Sigmoid colon (tissue), 6 donors: ENCODE measurements at regions not wholly inside any gene's neighbourhood (a gene's known extent, or its start where the extent isn't known, plus 50 kb on each side); places are given as distances from the start of the nearest gene placed in this dataset.
A peak's percentile ranks its signal among the peaks of the same experiment; 100 is the strongest.

Experiments
- DNase-seq: peaks from one replicate; pipeline ENCODE4 v3.0.0-alpha.2; 2019
- H3K27ac ChIP-seq, 4 donors: fragments of 200-600 bp; sonication (generic); one replicate each; pipeline ENCODE4 v1.5.1; 2016 to 2019; ENCODE audit warnings: mild to moderate bottlenecking in 1 of 4
- H3K27me3 ChIP-seq, 3 donors: fragments of 200-600 bp; sonication (generic); one replicate each; pipeline ENCODE4 v1.5.1; 2019; ENCODE audit warnings: mild to moderate bottlenecking in 1 of 3
- H3K36me3 ChIP-seq, 4 donors: fragments of 200-600 bp; sonication (generic); one replicate each; pipeline ENCODE4 v1.5.1; 2016 to 2019
- H3K4me1 ChIP-seq, 4 donors: fragments of 200-600 bp; sonication (generic); one replicate each; pipeline ENCODE4 v1.5.1; 2017 to 2019
- H3K4me3 ChIP-seq, 4 donors: fragments of 200-600 bp; sonication (generic); one replicate each; pipeline ENCODE4 v1.5.1; 2017 to 2019; ENCODE audit warnings: mild to moderate bottlenecking in 2 of 4, moderate library complexity in 1 of 4
- H3K9me3 ChIP-seq, 4 donors: fragments of 200-600 bp in 3 of 4; sonication (generic) in 3 of 4; one replicate each; pipeline versions ENCODE4 v1.5.1 to v1.6.1; 2013 to 2019
- EP300 ChIP-seq, 4 donors: sonication (generic); formaldehyde crosslinking; IDR thresholded peaks; one replicate each; pipeline ENCODE4 v1.6.1; 2017; ENCODE audit warnings: antibody characterized with exemption in 4 of 4
- POLR2A ChIP-seq, 2 donors: fragments of 450-650 bp; IDR thresholded peaks; one replicate each; pipeline ENCODE4 v1.6.1; 2016; ENCODE audit warnings: antibody characterized with exemption in 2 of 2, mild to moderate bottlenecking in 2 of 2, moderate library complexity in 2 of 2
- POLR2AphosphoS5 ChIP-seq, 4 donors: sonication (generic); formaldehyde crosslinking; IDR thresholded peaks; one replicate each; pipeline ENCODE4 v1.6.1; 2017; ENCODE audit warnings: antibody characterized with exemption in 4 of 4
- WGBS, 2 donors: extraction: QIAGEN DNeasy Blood & Tissue Kit; methylation state at CpG; one replicate each; pipeline ENCODE4 v1.1.7; 2013; 5-methylcytosine and 5-hydroxymethylcytosine counted together
- intact Hi-C: fragments of 100-400 bp; cut with DNase I; formaldehyde crosslinking; loops from one replicate; pipeline ENCODE4 v1.15.1; 2023
- TF ChIP-seq, protein P1 (sequence below), 4 experiments: fragments of 450-650 bp in 3 of 4; fragments of 200-600 bp in 1 of 4; IDR thresholded peaks; one replicate each; pipeline ENCODE4 v1.5.1; 2016 to 2019; ENCODE audit warnings: antibody characterized with exemption in 4 of 4, mild to moderate bottlenecking in 3 of 4, moderate library complexity in 2 of 4
- donor health status: healthy with polysubstance abuse.
- donor health status: healthy.

DNA sequence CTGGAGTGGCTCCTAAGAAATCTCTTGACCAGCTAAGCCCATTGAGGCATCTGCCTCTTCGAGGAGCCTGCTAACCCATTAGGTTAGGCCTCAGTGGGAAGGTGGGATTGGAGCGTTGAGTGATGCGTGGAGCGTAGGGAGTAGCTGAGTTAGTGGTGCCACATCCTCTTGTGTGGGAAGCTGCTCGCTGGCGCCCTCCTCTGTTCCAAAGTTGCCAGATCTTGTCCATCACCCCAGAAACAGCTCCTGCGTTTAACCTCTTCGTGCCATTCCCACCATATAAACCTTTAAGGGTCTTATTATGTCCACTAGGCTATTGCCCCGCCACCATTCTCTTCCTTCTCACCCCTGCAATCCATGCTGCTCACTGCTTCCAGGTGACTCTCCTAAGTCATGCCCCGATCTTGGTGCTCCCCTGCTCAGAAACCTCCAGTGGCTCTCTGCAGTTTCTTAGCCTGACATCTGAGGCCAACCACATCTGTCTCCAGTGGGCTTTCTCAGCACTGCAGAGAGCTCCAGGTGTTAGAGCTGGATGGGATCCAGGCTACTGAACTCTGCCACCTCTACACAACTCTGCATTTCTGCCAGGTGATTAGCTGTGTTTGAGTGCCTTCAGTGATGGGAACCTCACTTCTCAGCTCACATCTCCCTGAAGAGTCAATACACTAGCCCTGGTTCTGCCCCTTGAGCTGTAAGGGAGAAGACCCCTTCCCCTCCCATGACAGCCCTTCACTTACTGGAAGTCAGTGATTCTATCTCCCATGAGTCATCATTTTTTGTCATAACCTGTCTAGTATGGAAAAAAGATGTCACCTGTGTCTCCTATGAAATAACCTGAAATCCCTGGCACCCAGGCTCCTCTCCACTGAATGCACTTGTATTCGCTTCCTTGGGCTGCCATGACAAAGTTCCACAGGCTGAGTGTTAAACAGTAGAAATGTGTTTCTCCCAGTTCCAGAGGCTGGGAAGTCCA, 65.0 kb upstream of the FGFR2 start:
- H3K27ac ChIP-seq = no peak overlapping the region
- no peaks in the 10 kb centered on the region for H3K9me3 ChIP-seq
- intact Hi-C loops = no loop called here
- H3K4me1 ChIP-seq = peaks cover 0 to 11% (median 9%) of the 10 kb centered on the region in 4 donors
- TF ChIP-seq, protein P1, sequence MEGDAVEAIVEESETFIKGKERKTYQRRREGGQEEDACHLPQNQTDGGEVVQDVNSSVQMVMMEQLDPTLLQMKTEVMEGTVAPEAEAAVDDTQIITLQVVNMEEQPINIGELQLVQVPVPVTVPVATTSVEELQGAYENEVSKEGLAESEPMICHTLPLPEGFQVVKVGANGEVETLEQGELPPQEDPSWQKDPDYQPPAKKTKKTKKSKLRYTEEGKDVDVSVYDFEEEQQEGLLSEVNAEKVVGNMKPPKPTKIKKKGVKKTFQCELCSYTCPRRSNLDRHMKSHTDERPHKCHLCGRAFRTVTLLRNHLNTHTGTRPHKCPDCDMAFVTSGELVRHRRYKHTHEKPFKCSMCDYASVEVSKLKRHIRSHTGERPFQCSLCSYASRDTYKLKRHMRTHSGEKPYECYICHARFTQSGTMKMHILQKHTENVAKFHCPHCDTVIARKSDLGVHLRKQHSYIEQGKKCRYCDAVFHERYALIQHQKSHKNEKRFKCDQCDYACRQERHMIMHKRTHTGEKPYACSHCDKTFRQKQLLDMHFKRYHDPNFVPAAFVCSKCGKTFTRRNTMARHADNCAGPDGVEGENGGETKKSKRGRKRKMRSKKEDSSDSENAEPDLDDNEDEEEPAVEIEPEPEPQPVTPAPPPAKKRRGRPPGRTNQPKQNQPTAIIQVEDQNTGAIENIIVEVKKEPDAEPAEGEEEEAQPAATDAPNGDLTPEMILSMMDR (IDR thresholded peaks at IDR 0.05) = no peak
- TF ChIP-seq POLR2AphosphoS5 (IDR thresholded peaks at IDR 0.05) (no peak), EP300 (IDR thresholded peaks at IDR 0.05) (no peak), POLR2A (IDR thresholded peaks at IDR 0.05) (no peak)
- 54 to 62% methylated on average over 11 of the region's 11 CpGs for WGBS, 2 donors
- no peak for DNase-seq
- no peaks in the 10 kb centered on the region for H3K27me3 ChIP-seq
- no peaks in the 10 kb centered on the region for H3K36me3 ChIP-seq
- H3K4me3 ChIP-seq = no peak overlapping the region

DNA sequence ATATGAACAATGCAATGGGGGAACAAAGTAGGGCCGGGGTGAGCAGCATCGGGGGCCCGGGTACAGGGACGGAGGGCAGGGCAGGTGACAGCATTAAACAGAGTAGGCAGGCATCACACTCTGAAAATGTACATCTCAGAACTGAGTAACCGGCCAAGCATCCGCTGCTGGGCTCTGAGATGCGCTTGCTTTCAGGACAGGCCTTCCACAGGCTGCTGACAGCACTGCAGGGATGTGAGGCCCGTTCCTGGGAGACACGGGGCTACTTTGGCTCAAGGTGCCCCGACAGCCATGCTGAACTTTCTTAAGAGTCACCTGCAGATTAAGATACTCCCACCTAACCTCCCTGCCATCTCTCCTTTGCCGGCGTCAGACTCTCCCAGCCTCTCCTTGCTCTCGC, 64.3 kb upstream of the FGFR2 start:
- 88 to 91% methylated on average over 13 of the region's 13 CpGs for WGBS, 2 donors
- DNase-seq = no peak
- intact Hi-C loops = no loop called here
- H3K4me1 ChIP-seq = peaks cover 0 to 4% (median 2%) of the 10 kb centered on the region in 4 donors
- H3K4me3 ChIP-seq = no peak overlapping the region
- H3K27me3 ChIP-seq = no peaks in the 10 kb centered on the region
- H3K36me3 ChIP-seq = no peaks in the 10 kb centered on the region
- no peak overlapping the region for H3K27ac ChIP-seq
- H3K9me3 ChIP-seq = no peaks in the 10 kb centered on the region
- no peak for TF ChIP-seq POLR2AphosphoS5 (IDR thresholded peaks at IDR 0.05)
- TF ChIP-seq POLR2A (IDR thresholded peaks at IDR 0.05) = no peak
- TF ChIP-seq, protein P1 (IDR thresholded peaks at IDR 0.05) = no peak
- no peak for TF ChIP-seq EP300 (IDR thresholded peaks at IDR 0.05)

DNA sequence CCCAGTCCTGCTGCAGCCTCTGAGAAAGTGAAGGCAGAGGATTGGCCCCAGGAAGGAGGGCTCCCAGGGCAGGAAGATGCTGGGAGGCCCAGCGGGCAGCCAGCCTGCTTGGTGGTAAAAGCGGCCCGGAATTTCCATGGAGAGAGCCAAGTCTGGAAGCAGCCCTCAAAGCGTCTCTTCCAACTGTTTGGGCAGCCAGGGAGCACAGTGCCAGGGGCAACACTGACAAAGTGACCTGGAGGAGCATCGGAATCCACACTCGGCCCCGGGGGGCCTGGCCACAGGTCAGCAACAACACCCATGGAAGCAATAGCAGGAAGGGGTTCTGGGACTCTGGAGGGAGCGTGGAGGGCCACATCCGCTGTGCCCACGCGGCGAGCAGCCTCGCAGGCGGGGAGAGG, 63.2 kb upstream of the FGFR2 start:
- Histone ChIP-seq H3K4me3 (no peak overlapping the region), H3K27ac (peak overlapping the region in 1 of 4 donors; percentile 20), H3K27me3 (no peaks in the 10 kb centered on the region), H3K4me1 (no peaks in the 10 kb centered on the region), H3K36me3 (no peaks in the 10 kb centered on the region), H3K9me3 (no peaks in the 10 kb centered on the region)
- no peak for DNase-seq
- intact Hi-C loops = no loop called here
- WGBS, 2 donors = 88 to 91% methylated on average over 14 of the region's 14 CpGs
- TF ChIP-seq, protein P1 (IDR thresholded peaks at IDR 0.05) = no peak
- TF ChIP-seq POLR2AphosphoS5 (IDR thresholded peaks at IDR 0.05) (no peak), POLR2A (IDR thresholded peaks at IDR 0.05) (no peak), EP300 (IDR thresholded peaks at IDR 0.05) (no peak)

DNA sequence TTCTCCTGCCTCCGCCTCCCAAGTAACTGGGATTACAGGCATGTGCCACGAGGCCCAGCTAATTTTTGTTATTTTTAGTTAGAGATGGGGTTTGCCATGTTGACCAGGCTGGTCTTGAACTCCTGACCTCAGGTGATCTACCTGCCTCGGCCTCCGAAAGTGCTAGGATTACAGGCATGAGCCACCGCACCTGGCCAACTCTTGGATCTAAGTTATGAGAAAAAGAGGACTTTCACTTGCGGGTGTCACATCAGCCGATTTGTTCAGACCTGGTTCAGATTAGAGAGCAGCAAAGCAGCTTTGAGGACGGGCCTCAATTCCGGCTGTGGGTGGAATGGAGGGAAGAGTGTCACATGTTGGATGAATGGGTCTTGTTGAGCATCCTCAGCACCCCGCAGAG, 61.0 kb upstream of the FGFR2 start:
- no peak for DNase-seq
- H3K36me3 ChIP-seq = no peaks in the 10 kb centered on the region
- intact Hi-C loops = no loop called here
- 88 to 89% methylated on average over 10 of the region's 10 CpGs for WGBS, 2 donors
- no peaks in the 10 kb centered on the region for H3K9me3 ChIP-seq
- H3K27me3 ChIP-seq = no peaks in the 10 kb centered on the region
- TF ChIP-seq POLR2AphosphoS5 (IDR thresholded peaks at IDR 0.05) (no peak), EP300 (IDR thresholded peaks at IDR 0.05) (no peak), POLR2A (IDR thresholded peaks at IDR 0.05) (no peak)
- TF ChIP-seq, protein P1 (IDR thresholded peaks at IDR 0.05) = no peak
- no peak overlapping the region for H3K4me3 ChIP-seq
- no peaks in the 10 kb centered on the region for H3K4me1 ChIP-seq
- no peak overlapping the region for H3K27ac ChIP-seq
